ENCODE measurements at regions not wholly inside any gene's neighbourhood (a gene's known extent, or its start where the extent isn't known, plus 50 kb on each side); places are given as distances from the start of the nearest gene placed in this dataset.

DNA sequence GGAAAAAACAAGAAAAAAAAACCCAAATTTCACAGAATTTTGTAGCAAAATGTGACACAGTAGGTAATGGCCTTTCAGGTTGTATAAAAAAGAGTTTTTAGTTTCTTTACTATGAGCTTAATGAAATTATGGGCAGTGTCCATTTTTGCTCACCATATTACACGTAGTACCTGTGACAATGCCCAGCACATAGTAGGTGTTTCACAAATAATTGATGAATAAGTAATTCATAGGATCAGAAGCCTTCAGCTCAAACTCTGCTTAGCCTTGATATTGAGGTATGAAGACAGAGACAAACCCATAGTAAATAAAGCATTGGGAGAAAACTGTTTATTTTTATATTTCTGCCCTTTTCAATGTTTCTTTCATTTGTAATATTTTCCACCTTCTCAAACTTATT lies 97.2 kb downstream of the LHX9 start:
- no peaks in the 10 kb centered on the region for H3K9me3 ChIP-seq (ENCODE audit: low read length)
- H3K4me2 ChIP-seq (ENCODE audit: low read length), result no peak overlapping the region
- H4K20me1 ChIP-seq (ENCODE audit: insufficient read depth), result no peaks in the 10 kb centered on the region
- TF ChIP-seq MXI1 (conservative IDR thresholded peaks at IDR 0.05; ENCODE audit: poor library complexity, severe bottlenecking) (no peak), EZH2 (IDR thresholded peaks at IDR 0.05; ENCODE audit: borderline replicate concordance, insufficient read depth, low read length, poor library complexity, severe bottlenecking) (no peak), EP300 (conservative IDR thresholded peaks at IDR 0.05; ENCODE audit: poor library complexity, severe bottlenecking) (no peak), TAF1 (IDR thresholded peaks at IDR 0.05; ENCODE audit: low read depth) (no peak), SMC3 (conservative IDR thresholded peaks at IDR 0.05; ENCODE audit: poor library complexity) (no peak), POLR2AphosphoS5 (IDR thresholded peaks at IDR 0.05) (no peak), RAD21 (conservative IDR thresholded peaks at IDR 0.05) (no peak)
- TF ChIP-seq, protein P1, sequence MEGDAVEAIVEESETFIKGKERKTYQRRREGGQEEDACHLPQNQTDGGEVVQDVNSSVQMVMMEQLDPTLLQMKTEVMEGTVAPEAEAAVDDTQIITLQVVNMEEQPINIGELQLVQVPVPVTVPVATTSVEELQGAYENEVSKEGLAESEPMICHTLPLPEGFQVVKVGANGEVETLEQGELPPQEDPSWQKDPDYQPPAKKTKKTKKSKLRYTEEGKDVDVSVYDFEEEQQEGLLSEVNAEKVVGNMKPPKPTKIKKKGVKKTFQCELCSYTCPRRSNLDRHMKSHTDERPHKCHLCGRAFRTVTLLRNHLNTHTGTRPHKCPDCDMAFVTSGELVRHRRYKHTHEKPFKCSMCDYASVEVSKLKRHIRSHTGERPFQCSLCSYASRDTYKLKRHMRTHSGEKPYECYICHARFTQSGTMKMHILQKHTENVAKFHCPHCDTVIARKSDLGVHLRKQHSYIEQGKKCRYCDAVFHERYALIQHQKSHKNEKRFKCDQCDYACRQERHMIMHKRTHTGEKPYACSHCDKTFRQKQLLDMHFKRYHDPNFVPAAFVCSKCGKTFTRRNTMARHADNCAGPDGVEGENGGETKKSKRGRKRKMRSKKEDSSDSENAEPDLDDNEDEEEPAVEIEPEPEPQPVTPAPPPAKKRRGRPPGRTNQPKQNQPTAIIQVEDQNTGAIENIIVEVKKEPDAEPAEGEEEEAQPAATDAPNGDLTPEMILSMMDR (IDR thresholded peaks at IDR 0.05; ENCODE audit: poor library complexity, severe bottlenecking), result no peak
- TF ChIP-seq, protein P2, sequence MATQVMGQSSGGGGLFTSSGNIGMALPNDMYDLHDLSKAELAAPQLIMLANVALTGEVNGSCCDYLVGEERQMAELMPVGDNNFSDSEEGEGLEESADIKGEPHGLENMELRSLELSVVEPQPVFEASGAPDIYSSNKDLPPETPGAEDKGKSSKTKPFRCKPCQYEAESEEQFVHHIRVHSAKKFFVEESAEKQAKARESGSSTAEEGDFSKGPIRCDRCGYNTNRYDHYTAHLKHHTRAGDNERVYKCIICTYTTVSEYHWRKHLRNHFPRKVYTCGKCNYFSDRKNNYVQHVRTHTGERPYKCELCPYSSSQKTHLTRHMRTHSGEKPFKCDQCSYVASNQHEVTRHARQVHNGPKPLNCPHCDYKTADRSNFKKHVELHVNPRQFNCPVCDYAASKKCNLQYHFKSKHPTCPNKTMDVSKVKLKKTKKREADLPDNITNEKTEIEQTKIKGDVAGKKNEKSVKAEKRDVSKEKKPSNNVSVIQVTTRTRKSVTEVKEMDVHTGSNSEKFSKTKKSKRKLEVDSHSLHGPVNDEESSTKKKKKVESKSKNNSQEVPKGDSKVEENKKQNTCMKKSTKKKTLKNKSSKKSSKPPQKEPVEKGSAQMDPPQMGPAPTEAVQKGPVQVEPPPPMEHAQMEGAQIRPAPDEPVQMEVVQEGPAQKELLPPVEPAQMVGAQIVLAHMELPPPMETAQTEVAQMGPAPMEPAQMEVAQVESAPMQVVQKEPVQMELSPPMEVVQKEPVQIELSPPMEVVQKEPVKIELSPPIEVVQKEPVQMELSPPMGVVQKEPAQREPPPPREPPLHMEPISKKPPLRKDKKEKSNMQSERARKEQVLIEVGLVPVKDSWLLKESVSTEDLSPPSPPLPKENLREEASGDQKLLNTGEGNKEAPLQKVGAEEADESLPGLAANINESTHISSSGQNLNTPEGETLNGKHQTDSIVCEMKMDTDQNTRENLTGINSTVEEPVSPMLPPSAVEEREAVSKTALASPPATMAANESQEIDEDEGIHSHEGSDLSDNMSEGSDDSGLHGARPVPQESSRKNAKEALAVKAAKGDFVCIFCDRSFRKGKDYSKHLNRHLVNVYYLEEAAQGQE (IDR thresholded peaks at IDR 0.05; ENCODE audit: borderline replicate concordance), result no peak
- H2AFZ ChIP-seq (ENCODE audit: low read depth, low read length), result no peak overlapping the region
- no peak overlapping the region for H3K9ac ChIP-seq (ENCODE audit: low read length)
- no peak overlapping the region for H3K27ac ChIP-seq (ENCODE audit: low read length)
- no peaks in the 10 kb centered on the region for H3K9me2 ChIP-seq (ENCODE audit: insufficient read depth, low read length)
- no peaks in the 10 kb centered on the region for H3K79me2 ChIP-seq (replicated peaks; ENCODE audit: insufficient read depth, low read length)
- no peaks in the 10 kb centered on the region for H3F3A ChIP-seq (ENCODE audit: insufficient read depth, low read length, poor library complexity, severe bottlenecking)
- no peak overlapping the region for H3K4me3 ChIP-seq (ENCODE audit: low read length)
- H3K36me3 ChIP-seq (ENCODE audit: insufficient read depth, low read length), result no peaks in the 10 kb centered on the region
- no peaks in the 10 kb centered on the region for H3K27me3 ChIP-seq (ENCODE audit: insufficient read depth, low read depth, low read length)

DNA sequence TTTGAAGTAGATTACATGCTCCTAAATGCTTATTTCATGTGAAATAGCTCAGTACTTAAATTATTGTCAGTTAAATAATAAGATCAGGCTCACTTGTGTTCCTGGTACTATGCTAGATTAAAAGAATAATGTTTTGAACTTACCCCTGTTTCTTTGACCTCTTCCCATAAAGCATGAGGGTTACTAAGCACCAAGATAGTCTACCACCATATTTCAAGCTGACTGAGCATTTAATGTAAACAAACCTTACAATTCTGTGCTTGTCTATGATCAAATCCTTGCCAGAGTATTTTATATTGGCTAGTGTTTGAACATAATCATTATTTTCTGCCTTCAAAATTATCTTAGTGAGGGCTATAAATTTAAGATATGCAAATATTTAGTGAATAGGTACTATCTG lies 98.1 kb downstream of the LHX9 start:
- H3K27ac ChIP-seq (ENCODE audit: low read length), result no peak overlapping the region
- no peak overlapping the region for H3K4me2 ChIP-seq (ENCODE audit: low read length)
- H2AFZ ChIP-seq (ENCODE audit: low read depth, low read length), result no peak overlapping the region
- TF ChIP-seq SMC3 (conservative IDR thresholded peaks at IDR 0.05; ENCODE audit: poor library complexity) (no peak), MXI1 (conservative IDR thresholded peaks at IDR 0.05; ENCODE audit: poor library complexity, severe bottlenecking) (no peak), EZH2 (IDR thresholded peaks at IDR 0.05; ENCODE audit: borderline replicate concordance, insufficient read depth, low read length, poor library complexity, severe bottlenecking) (no peak), POLR2AphosphoS5 (IDR thresholded peaks at IDR 0.05) (no peak), TAF1 (IDR thresholded peaks at IDR 0.05; ENCODE audit: low read depth) (no peak), RAD21 (conservative IDR thresholded peaks at IDR 0.05) (no peak), EP300 (conservative IDR thresholded peaks at IDR 0.05; ENCODE audit: poor library complexity, severe bottlenecking) (no peak)
- TF ChIP-seq, protein P2 (IDR thresholded peaks at IDR 0.05; ENCODE audit: borderline replicate concordance), result no peak
- TF ChIP-seq, protein P1 (IDR thresholded peaks at IDR 0.05; ENCODE audit: poor library complexity, severe bottlenecking), result no peak
- H3K9me2 ChIP-seq (ENCODE audit: insufficient read depth, low read length), result no peaks in the 10 kb centered on the region
- no peaks in the 10 kb centered on the region for H3F3A ChIP-seq (ENCODE audit: insufficient read depth, low read length, poor library complexity, severe bottlenecking)
- H3K27me3 ChIP-seq (ENCODE audit: insufficient read depth, low read depth, low read length), result no peaks in the 10 kb centered on the region
- H3K36me3 ChIP-seq (ENCODE audit: insufficient read depth, low read length), result no peaks in the 10 kb centered on the region
- H3K79me2 ChIP-seq (replicated peaks; ENCODE audit: insufficient read depth, low read length), result no peaks in the 10 kb centered on the region
- H4K20me1 ChIP-seq (ENCODE audit: insufficient read depth), result no peaks in the 10 kb centered on the region
- no peak overlapping the region for H3K9ac ChIP-seq (ENCODE audit: low read length)
- H3K9me3 ChIP-seq (ENCODE audit: low read length), result no peaks in the 10 kb centered on the region
- no peak overlapping the region for H3K4me3 ChIP-seq (ENCODE audit: low read length)
